ENCODE measurements at regions not wholly inside any gene's neighbourhood (a gene's known extent, or its start where the extent isn't known, plus 50 kb on each side); places are given as distances from the start of the nearest gene placed in this dataset.

GRCh38 chr15:96693515-96693914 lies 363.0 kb downstream of the NR2F2 start:
- TF ChIP-seq CTCF (IDR thresholded peaks at IDR 0.05), result no peak
- TF ChIP-seq POLR2A (IDR thresholded peaks at IDR 0.05), result no peak
- no peak for TF ChIP-seq POLR2AphosphoS5 (IDR thresholded peaks at IDR 0.05)

Data from breast epithelium (tissue), 3 donors.